ENCODE measurements at regions not wholly inside any gene's neighbourhood (a gene's known extent, or its start where the extent isn't known, plus 50 kb on each side); places are given as distances from the start of the nearest gene placed in this dataset.
"Not testable (repeated sequence)": the region's sequence is repeated elsewhere in the genome, so short reads cannot be mapped to it uniquely, and the experiment has no call there.

DNA sequence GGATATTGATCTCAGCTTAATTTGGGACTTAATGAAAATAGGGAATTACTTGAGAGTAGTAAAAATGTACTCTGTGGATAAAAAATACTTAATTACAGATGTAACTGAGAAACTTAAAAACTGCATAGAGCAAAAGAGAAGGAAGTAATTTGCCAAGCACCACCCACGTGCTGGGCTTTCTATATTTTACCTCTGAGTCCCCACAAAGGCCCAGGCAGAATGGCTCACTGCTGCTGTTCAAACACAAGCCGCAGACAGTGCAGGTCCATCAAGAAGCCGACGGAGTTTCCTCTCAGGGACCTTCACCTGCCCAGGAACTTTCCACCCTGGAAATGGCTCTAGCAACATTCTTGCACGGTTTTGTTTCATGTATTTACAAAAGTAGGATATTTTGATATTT, 77.2 kb upstream of the TRPM1 start:
- no peak for DNase-seq (ENCODE audit: low read depth, low spot score)

DNA sequence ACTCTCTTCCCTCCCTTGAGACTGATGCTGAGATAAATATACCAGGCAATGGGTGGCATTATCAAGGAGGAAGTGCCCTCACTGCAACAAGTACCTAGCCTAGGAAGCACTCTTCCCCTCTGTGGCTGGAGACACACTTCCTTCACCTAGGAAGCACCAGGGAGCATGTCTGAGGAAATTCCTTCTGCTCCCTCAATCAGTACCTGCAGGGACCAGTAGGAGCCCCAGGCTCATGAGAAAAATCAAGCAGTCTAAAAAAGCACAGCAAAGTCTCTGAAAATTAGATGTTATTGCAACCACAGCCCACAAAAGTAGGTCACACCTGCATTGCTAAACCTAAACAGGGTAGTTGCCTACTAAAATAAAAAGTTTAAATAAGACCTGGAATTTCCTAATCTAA, 78.2 kb upstream of the TRPM1 start:
- no peak for DNase-seq (ENCODE audit: low read depth, low spot score)

DNA sequence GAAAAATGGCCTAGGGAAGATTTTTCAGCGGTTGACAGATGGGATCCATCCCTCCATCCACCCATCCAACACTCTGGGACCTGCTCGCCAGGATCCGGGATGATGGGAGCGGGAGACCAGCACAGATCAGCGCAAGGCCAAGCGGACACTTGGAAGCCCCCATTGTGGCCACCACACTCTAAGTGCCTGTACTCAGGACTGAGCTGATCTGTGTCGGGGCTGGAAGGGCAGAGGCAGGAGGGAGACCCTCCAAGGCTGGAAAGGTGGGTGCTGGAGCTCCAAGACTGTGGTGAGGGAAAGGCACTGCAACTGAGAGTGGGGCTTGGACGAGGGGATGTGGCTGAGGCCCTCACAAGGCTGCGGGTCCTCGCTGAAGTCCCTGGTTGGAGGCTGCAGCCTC, 91.8 kb upstream of the TRPM1 start:
- DNase-seq (ENCODE audit: low read depth, low spot score), result no peak

DNA sequence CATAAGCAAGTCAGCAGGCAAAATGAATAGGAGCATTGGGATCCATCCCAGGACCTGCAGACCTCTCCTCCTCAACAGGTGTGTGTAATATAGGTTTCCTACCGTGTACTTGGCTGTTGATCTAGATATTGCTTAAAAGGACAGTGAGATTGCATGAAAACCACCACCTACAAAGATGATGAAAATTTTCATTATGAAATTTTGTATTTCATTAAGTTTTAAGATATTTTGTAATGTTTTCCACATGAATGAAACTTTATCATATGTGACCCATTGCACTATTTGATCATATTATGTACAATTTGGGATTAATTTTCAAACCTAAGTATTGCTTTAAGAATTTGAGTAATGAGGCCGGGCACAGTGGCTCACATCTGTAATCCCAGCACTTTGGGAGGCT, 94.3 kb upstream of the TRPM1 start:
- no peak for DNase-seq (ENCODE audit: low read depth, low spot score)

DNA sequence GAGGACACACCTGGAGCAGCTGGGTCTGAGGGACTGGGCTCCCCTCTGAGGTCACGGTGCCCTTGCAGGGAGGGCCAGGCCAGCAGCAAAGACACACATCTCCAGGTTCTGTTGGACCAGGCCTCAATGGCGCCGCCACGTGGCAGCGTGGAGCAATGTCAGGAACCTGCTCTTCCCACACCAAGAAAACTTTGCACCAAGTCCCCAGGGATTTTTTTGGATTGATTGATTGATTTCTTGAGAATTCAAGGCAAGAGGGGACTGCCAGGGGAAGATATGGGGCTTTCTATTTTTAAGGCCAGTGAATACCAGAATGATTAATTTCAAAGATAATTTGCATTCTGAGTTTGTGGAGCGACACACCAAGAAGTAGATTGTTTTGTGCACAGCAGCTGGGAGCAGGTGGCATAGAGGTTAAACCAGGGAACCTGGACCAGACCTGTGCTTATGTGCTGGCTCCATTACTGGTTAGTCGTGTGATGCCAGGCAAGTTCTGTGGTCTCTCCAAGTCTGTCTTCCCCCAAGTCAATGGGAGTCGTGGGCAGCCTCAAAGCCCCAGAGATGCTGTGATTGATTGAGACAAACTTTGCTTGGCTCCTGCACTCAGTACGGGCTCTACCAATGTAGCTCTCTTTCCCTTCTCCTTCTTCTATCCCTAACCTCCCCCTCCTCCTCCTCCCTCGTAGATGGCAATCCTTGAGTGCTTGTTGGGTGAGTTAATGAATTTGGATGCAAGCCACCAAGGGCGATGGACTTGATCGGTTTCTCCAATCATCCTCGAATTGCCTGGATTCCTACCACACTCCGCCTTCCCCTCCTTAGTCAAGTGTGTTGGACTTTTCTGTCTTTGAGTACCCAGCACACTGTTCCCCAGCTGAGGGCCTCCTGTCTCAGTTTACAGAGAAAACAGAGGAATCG, 96.2 kb upstream of the TRPM1 start:
- no peak for DNase-seq (ENCODE audit: low read depth, low spot score)

DNA sequence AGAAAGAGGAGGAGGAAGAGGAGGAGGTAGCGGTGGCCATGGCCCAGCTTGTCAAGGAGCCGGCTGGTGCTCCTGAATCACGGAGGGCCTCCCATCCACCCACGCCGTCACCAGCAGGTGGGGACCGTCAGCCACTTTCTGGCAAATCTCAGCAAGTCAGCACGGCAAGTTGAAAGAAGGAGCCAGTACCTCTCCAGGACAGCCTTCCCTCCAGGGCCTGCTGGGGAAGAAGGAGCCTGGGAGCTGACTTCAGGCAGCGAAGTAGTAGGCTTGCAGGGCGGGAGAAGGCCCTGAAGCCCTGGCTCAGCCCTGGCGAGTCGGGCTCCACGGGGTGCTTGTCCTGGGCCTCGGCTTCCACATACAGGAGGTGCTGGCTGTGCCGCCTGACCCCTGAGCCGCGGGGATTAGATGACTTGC, 99.2 kb upstream of the TRPM1 start:
- peak; percentile 29 for DNase-seq (ENCODE audit: low read depth, low spot score)

DNA sequence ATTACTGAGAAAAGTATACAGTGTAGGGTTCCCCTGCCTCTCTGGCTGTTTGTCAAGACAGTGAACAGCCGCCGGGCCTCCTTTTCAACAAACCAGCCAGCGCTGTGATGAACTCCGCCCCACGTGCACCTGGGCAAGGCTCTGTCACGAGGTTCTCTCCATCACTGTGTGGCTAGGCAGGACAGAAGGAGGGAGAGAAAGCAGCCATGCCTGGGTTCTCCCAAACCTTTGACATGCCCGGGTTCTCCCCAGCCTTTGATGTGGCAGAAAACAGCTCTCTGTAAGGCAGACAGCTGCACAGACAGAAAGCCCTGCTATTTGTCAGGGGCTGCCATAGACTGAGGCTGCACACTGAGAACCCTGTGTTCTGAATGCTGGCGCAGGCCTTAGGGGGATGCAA, 101.4 kb upstream of the TRPM1 start:
- DNase-seq (ENCODE audit: low read depth, low spot score), result no peak

DNA sequence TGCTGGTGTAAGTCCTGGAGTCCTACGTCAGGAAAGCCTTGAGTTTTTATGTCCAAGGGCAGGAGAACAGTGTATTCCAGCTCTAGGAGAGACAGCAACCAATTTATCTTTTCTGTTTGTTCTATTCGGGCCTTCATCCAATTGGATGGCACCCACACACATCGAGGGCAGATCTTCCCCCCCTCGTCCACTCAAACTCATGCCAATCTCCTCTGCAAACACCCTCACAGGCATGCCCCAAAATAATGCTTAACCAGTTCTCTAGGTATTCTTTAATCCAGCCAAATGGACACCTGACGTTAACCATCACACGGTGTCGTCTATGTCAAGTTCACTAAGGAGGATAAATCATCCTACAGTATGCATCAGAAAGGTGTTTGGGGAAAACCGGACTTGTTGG, 102.5 kb upstream of the TRPM1 start:
- no peak for DNase-seq (ENCODE audit: low read depth, low spot score)

DNA sequence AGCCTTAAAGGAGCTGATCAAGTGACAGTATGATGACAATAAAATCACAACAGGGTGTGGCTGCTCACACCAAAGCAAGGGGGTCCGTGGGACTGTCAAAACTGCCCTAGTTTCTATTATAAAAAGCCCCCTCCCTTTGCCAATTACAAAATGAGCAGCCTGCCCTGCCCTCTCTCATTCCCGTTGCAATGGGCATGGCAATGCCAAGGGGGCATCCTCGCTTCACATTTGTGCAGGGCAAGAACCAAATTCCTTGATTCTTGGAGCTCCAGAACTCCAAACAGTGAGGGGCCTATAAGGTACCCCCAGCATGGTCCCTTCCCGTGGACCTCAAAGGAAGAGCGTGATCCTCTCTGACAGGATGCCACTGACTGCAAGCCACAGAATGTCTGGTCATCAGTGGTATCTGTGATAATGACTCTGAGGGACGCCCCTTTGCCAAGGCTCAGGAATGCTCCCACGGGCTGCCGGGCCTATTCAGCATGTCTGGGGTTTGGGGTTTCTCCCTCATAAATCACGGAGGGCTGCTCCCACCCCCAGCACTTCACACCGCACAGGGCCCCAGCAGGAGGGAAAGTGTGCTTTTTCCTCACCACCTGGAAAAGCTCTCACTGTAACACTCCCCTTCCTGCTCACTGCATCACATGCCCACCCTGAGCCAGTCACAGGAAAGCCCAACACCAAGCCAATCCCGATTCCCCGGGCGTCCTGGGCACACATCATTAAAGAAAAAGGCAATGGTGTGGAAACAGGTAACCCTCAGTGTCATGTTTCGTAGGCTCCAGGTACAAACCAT, 105.1 kb upstream of the TRPM1 start:
- no peak for DNase-seq (ENCODE audit: low read depth, low spot score)

DNA sequence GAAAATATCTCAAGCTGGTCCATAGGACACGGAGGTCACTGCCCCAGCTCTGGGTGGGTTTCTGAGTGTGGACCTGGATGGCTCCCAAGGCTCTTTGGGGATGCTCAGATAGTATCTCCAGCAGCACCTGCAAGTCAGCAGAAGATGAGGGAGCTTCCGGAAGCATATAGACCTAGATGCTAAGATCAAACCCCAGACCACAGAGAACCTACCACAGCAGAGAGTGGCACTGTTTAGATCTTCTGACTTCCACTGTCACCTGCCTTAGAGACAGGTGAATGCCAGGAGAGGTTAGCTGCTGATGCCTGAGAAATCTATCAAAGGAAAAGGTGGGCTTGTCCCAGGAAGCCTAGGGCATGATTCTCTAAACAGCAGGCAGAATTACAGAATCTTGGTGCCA, 105.7 kb upstream of the TRPM1 start:
- no peak for DNase-seq (ENCODE audit: low read depth, low spot score)

DNA sequence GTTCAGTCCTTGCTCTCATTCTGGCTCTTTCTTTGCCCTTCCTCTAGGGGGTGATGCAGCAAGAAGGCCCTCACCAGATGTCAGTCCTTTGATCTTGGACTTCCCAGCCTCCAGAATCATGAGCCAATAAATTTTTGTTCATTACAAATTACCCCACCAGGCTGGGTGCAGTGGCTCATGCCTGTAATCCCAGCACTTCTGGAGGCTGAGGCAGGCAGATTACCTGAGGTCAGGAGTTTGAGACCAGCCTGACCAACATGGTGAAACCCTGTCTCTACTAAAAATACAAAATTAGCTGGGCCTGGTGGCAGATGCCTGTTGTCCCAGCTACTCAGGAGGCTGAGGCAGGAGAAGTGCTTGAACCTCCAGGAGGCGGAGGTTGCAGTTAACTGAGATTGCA, 106.3 kb upstream of the TRPM1 start:
- DNase-seq (ENCODE audit: low read depth, low spot score), result not testable (repeated sequence)

DNA sequence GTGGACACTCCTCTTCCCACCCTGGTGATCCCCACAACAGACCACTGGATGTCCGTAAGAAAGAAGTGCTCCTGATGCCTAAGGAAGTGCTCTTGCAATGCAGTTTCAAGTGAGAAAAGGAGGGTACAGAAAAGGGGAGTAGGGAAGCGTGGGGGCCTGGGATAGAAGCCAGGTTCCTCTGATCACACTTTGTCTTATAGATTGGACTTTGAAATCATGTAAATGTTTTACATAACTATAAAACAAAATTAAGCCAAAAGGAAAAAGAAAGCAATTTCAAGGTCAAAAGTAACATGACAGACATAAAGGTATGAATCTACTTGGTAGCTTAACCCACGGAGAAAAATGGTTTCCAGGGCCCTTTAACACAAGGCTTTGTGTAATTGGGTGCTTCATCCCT, 107.3 kb upstream of the TRPM1 start:
- no peak for DNase-seq (ENCODE audit: low read depth, low spot score)

DNA sequence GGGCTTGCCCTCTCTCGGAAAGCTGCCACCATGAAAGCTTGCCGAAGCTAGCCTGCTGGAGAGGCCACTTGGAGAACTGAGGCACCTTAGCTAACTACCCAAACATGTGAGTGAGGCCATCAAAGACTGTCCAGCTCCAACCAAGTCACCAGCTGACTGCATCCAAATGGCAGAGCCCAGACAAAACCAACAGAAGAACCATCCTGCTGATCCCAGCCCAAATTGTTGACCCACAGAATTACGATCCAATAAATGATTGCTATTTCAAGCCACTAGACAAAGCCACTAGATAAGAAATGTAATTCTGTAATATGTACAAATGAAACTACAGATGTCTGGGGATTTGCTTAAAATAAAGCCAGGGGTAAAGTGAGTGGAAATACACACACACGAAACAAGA, 109.8 kb upstream of the TRPM1 start:
- no peak for DNase-seq (ENCODE audit: low read depth, low spot score)

DNA sequence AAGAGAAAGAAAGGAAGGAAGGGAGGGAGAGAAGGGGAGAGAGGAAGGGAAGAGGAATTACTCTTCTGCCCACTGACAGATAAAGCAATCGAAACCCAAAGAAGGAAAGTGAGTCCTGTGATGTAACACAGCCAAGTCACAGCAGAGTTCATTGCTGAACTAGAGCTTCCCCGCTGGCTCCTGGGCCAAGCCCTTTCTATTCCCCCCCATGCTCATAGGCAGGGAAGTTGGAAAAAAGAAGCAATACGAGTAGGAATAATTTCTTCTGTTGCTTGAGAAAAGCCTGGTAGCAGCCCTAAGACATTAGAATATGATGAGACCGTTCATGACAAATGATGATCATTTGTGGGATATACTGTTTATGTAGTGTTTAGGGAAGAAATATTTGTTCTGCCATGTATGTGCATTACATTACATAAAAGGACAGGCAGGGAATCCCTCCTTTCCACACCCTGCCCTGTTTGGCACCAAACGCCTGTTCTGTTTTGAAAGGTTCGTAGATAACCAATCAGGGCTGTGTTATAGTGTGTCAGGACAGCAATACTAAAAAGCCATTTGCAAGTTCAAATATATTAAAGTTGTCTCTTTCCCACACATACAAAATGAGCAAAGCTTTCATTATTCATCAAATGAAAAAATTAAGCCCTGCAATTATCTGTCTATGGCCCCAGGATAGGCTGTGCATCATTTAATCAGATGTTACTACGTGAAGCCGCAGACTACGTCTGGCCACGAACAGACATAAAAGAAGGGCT, 111.0 kb upstream of the TRPM1 start:
- no peak for DNase-seq (ENCODE audit: low read depth, low spot score)

DNA sequence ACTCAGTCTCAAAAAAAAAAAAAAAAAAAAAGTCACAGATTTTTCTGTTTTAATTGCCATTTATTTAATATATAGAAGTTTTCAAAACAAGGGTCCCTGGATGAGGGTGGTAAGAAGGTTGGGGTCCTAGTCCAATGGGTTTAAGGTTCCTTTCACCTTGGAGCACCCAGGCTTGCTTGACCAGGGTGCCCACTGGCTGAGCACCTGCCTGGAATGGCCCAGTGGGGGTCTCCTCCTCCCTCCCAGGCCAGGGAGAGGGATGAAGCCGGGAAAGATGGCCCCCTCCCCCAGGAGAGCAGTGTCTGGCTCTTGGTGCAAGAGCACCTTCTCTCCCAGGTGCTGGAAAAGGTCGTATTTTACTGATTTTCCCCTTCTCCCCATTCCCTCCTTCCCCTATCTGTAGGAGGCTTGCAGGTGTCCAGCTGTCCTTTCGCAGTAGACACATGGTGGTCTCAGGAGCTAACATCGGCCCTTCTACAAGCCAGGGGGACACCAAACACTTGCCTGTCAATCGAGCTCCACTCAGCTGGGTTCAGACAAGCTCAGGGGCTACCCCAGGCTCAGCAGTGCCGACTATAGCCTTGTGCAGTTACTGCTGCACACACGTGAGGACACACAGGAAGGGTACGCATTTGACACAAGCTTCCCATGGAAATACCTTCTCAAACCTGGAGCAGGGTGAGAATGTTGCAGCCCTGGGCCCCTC, 112.3 kb upstream of the KLF13 start:
- DNase-seq (ENCODE audit: low read depth, low spot score), result no peak

DNA sequence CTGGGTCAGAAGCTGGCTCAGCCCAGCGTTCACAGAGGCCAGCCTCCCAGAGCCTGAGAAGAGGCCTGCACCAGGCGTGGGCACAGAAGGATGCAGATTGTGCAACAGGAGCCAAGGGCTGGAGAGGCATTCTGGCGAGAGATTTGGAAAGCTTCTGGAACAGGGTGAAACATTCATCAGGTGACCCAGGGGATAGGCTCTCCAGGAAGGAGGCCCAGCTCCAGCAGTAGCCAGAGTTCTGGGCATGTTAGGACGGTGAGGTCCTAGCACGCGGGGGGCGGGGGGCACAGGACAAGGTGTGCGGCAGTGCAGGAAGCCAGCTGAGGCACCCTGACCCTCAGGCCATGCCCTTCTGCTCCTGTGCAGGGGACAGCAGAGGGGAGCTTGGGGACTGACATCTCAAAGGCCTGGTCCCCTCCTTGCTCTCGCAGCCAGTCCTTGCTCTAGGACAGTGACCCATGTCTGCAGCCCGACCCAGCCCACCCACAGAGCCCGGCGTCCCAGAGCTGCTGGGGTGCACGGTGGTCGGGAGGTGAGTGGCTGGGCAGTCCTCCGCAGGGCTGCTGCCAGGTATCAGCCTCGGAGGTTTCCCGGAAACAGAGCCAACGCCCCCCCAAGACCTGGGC, 111.7 kb upstream of the KLF13 start:
- DNase-seq (ENCODE audit: low read depth, low spot score), result no peak

DNA sequence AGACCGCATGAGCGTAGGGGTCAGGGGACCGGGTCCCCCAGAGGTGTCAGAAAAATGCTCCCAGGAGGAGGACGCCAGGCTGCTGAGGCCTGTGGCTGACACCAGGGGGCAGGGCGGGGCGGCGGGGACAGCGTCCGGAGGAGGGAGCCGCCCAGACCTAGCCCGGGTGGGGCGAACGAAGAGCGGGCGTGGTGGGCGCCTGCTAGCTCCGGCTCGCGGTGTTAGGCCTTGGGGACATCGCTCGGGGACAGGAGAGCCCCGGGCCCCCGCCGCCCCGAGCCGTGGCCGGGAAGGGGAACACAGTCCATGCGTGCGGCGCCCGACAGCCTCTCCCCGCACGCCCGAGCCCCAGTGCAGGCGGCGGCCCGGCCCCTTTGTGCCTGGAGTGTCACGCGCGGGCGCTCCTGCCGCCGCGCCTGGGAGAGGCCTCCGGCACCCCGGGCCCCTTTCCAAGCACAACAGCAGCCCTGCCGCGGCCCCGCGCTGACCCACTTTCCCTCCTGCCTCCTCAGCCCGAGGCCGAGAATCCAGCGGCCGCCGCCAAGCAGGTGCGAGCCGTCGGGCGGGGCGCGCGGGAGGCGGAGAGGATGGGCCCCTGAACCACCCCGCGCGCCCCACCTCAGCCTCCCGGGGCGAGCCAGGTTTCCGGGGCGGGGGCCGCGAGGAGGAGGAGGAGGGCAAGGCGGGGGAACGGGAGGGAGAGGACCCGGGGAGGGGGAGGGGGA, 111.0 kb upstream of the KLF13 start:
- DNase-seq (ENCODE audit: low read depth, low spot score), result no peak

DNA sequence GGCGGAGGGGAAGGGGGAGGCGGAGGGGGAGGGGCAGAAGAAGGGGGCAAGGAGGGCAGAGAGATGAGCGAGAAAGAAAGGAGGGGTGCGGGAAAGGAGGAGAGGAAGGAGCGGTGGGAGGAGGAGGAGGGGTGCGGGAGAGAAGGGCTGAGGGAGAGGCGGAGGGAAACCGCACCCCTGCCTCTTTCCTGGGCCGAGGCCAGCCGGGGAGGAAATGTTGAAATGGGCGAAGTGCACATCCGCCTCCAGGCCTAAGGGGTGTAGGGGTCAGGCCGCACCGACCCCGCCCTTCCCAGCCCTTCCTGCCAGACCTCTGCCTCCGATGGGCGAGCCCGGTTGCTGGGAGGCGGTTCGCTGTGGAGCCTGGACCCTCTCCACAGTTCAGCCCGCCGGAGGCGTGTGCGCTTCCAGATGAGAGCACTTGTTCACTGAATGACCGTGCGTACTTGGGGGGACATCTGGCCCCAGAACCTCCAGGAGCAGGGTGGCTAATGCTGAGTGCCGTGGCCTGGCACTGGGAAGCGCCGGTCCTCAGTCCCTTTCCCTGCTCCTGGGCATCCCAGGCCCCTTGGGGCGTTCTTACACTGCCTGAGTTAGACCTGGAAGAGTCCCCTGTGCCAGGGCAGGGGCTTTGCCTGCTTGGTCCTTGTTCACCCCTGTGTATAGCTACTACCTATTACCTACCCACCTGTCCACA, 110.3 kb upstream of the KLF13 start:
- no peak for DNase-seq (ENCODE audit: low read depth, low spot score)

DNA sequence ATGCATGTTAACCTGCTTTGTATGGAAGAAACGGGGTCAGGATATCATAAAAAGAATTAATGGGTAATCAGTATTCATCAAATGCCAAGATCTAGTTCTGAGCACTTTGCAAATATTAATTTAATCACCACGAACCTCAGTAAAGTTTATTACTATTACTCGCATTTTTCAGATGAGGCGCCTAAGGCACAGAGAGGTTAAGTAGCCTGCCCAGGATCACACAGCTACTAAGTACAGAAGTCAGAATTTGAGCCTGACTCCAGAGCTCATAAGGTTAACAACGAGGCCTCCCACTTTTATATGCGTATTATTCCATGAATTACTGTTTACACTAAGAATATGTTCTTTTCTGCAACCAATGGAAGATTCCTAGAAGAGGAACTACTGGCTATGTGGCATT, 109.6 kb upstream of the KLF13 start:
- no peak for DNase-seq (ENCODE audit: low read depth, low spot score)
